ENCODE measurements at regions not wholly inside any gene's neighbourhood (a gene's known extent, or its start where the extent isn't known, plus 50 kb on each side); places are given as distances from the start of the nearest gene placed in this dataset.

DNA sequence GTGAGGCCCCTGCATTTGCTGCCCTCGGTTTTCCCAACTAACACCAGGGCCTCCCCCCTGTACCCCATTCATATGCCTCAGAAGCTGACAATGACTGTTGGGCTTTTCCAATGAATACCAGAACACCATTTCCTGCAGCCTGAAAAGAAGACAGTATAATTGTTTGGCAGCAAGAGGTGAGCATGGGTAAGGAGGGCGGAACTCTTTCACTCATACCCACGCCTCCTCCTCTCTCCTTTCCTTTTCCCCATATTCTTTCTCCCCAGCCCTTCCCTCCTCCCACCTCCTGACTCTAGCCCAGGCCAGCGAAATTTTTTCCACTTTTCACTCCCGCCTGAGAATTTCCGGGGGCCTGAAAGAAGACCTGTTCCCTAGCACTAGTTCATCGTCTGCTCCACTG, 58.0 kb upstream of the CHST1 start:
- DNase-seq, result no peak

DNA sequence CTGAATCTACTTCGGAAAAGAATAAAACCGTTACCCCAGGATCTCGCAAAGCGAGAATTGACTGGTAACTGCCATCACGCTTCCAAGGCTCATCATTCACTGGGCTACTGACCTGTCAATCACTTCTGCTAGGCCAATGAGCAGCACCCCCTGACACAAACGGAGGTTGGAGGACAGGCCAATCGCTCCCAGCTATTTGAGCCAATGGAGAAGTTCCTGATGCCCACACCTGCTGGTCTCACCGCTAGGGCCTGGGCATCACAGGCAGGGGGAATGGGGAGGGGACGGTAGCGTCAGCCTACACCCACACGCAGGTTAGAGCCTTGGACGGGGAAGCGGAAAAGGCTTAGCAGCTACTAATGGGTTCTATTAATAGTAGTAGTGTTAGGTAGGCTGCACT, 56.7 kb upstream of the CHST1 start:
- DNase-seq, result no peak

DNA sequence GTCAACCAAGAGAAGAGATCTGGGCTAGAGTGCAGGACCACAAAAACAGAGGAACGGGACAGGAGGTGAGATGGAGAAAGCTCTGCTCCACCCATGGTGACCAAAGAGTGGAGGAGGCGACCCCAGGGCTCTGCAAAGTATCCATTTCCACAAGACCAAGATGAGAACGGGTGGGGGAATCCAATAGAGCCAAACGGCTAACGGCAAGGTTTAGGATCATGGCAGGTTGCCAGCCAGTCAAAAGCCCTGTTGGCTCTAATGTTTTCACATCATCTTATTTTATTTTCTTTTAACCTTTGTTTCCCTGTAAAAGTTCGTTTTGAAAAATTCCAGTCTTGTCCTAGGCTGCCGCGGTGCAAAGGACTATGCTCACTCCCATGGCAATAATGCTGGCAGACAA, 52.1 kb upstream of the CHST1 start:
- no peak for DNase-seq

- peak; percentile 78 for DNase-seq
Observed at GRCh38 chr11:45715418-45715817, 50.0 kb upstream of the CHST1 start.
